ENCODE measurements at regions not wholly inside any gene's neighbourhood (a gene's known extent, or its start where the extent isn't known, plus 50 kb on each side); places are given as distances from the start of the nearest gene placed in this dataset.

GRCh38 chr22:47853750-47854149 lies 1091.3 kb downstream of the TBC1D22A start:
- Histone ChIP-seq H3K9me3 (peaks cover 0 to 6% (median 3%) of the 10 kb centered on the region in 8 donors), H3K27ac (no peak overlapping the region), H3K4me1 (no peaks in the 10 kb centered on the region), H3K4me3 (no peak overlapping the region), H3K27me3 (replicated peaks in 1 of 7) (peaks cover 0 to 12% (median 0%) of the 10 kb centered on the region in 7 donors), H3K36me3 (no peaks in the 10 kb centered on the region)
- TF ChIP-seq POLR2A (IDR thresholded peaks at IDR 0.05) (no peak), POLR2AphosphoS5 (IDR thresholded peaks at IDR 0.05) (no peak), CTCF (IDR thresholded peaks at IDR 0.05 in 8 of 11, conservative IDR thresholded peaks at IDR 0.05 in 3 of 11) (no peak)
- 76 to 81% (median 80%) methylated on average over 3 of the region's 3 CpGs for WGBS, 5 donors
- DNase-seq: no peak
- intact Hi-C loops (cut with DNase I; ENCODE audit: low total_unique reads): no loop called here

- no peak for TF ChIP-seq POLR2A (IDR thresholded peaks at IDR 0.05)
- TF ChIP-seq POLR2AphosphoS5 (IDR thresholded peaks at IDR 0.05): no peak
- no peak for TF ChIP-seq CTCF (IDR thresholded peaks at IDR 0.05 in 8 of 11, conservative IDR thresholded peaks at IDR 0.05 in 3 of 11)
- intact Hi-C loops (cut with DNase I; ENCODE audit: low total_unique reads): no loop called here
- Histone ChIP-seq H3K4me1 (no peaks in the 10 kb centered on the region), H3K27me3 (replicated peaks in 1 of 7) (peaks cover 0 to 12% (median 0%) of the 10 kb centered on the region in 7 donors), H3K9me3 (no peaks in the 10 kb centered on the region), H3K36me3 (no peaks in the 10 kb centered on the region), H3K4me3 (no peak overlapping the region), H3K27ac (no peak overlapping the region)
- WGBS, 5 donors: 26 to 42% (median 34%) methylated on average over 3 of the region's 3 CpGs
- DNase-seq: no peak
These were observed 1089.1 kb downstream of the TBC1D22A start for GRCh38 chr22:47851586-47851985.

GRCh38 chr22:47850644-47851151 lies 1088.2 kb downstream of the TBC1D22A start:
- intact Hi-C loops (cut with DNase I; ENCODE audit: low total_unique reads): no loop called here
- DNase-seq: no peak
- TF ChIP-seq POLR2A (IDR thresholded peaks at IDR 0.05) (no peak), POLR2AphosphoS5 (IDR thresholded peaks at IDR 0.05) (no peak)

GRCh38 chr22:47849576-47849975 lies 1087.1 kb downstream of the TBC1D22A start:
- WGBS, 5 donors: 71 to 86% (median 78%) methylated on average over 6 of the region's 6 CpGs
- Histone ChIP-seq H3K36me3 (no peaks in the 10 kb centered on the region), H3K9me3 (no peaks in the 10 kb centered on the region), H3K4me1 (no peaks in the 10 kb centered on the region), H3K27me3 (replicated peaks in 1 of 7) (peaks cover 0 to 12% (median 0%) of the 10 kb centered on the region in 7 donors), H3K27ac (no peak overlapping the region), H3K4me3 (no peak overlapping the region)
- intact Hi-C loops (cut with DNase I; ENCODE audit: low total_unique reads): no loop called here
- no peak for DNase-seq
- TF ChIP-seq POLR2A (IDR thresholded peaks at IDR 0.05) (no peak), CTCF (IDR thresholded peaks at IDR 0.05 in 8 of 11, conservative IDR thresholded peaks at IDR 0.05 in 3 of 11) (no peak), POLR2AphosphoS5 (IDR thresholded peaks at IDR 0.05) (no peak)

More at GRCh38 chr22:47850644-47851151, 1088.2 kb downstream of the TBC1D22A start:
- H3K9me3 ChIP-seq: no peaks in the 10 kb centered on the region
- H3K36me3 ChIP-seq: no peaks in the 10 kb centered on the region
- no peak overlapping the region for H3K27ac ChIP-seq
- WGBS, 5 donors: 52 to 63% (median 54%) methylated on average over 2 of the region's 2 CpGs
- H3K4me1 ChIP-seq: no peaks in the 10 kb centered on the region
- peaks cover 0 to 12% (median 0%) of the 10 kb centered on the region in 7 donors for H3K27me3 ChIP-seq (replicated peaks in 1 of 7)
- no peak overlapping the region for H3K4me3 ChIP-seq

Data from spleen (tissue), 11 donors.